ENCODE measurements at regions not wholly inside any gene's neighbourhood (a gene's known extent, or its start where the extent isn't known, plus 50 kb on each side); places are given as distances from the start of the nearest gene placed in this dataset.

DNA sequence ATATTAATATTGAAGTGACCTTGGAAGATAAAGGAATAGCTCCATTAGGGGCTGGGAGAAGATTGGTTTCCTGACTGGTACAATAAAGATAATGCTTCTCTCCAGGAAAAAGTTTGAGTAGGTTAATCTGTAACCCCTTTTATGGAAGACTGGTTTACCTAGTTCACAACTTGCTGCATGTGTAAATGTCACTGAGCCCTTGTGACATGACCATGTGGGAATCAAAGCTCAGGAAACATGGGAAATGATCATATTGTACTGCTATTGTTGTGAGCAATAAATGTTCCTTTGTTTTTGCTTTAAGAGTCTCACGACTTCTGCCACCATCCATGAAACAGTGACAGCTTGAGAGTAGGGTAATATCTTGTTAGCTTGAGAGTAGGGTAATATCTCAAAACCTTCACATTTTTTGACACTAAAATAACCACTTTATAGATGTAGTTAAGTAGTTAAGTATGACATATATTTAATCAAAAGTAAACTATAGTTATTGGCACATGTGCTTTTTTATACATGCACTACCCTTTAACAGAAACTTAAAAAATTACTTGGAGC, 1338.6 kb downstream of the FSCB start:
- TF ChIP-seq, protein P1, sequence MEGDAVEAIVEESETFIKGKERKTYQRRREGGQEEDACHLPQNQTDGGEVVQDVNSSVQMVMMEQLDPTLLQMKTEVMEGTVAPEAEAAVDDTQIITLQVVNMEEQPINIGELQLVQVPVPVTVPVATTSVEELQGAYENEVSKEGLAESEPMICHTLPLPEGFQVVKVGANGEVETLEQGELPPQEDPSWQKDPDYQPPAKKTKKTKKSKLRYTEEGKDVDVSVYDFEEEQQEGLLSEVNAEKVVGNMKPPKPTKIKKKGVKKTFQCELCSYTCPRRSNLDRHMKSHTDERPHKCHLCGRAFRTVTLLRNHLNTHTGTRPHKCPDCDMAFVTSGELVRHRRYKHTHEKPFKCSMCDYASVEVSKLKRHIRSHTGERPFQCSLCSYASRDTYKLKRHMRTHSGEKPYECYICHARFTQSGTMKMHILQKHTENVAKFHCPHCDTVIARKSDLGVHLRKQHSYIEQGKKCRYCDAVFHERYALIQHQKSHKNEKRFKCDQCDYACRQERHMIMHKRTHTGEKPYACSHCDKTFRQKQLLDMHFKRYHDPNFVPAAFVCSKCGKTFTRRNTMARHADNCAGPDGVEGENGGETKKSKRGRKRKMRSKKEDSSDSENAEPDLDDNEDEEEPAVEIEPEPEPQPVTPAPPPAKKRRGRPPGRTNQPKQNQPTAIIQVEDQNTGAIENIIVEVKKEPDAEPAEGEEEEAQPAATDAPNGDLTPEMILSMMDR (IDR thresholded peaks at IDR 0.05; ENCODE audit: borderline replicate concordance, extremely low read depth, low read length, poor library complexity, severe bottlenecking): no peak
- TF ChIP-seq EZH2 (IDR thresholded peaks at IDR 0.05; ENCODE audit: borderline replicate concordance, low read depth, low read length, severe bottlenecking): no peak

Data from DND-41 (cell line).